Testis (tissue), 2 donors: ENCODE measurements at regions not wholly inside any gene's neighbourhood (a gene's known extent, or its start where the extent isn't known, plus 50 kb on each side); places are given as distances from the start of the nearest gene placed in this dataset.

ENCODE experiments used
- CTCF ChIP-seq, 3 experiments: fragments of 450-650 bp in 2 of 3; fragments of 200-600 bp in 1 of 3; sonication (generic) in 1 of 3; IDR thresholded peaks; one replicate each; pipeline ENCODE4 v1.5.1; 2016 to 2019; ENCODE audit warnings: antibody characterized with exemption in 3 of 3, mild to moderate bottlenecking in 2 of 3, moderate library complexity in 1 of 3
- POLR2A ChIP-seq: fragments of 450-650 bp; IDR thresholded peaks from one replicate; pipeline ENCODE4 v1.6.1; 2017; ENCODE audit warnings: antibody characterized with exemption, mild to moderate bottlenecking, moderate library complexity

GRCh38 chrX:124975456-124975855, 344.2 kb upstream of the TEX13C start:
- TF ChIP-seq POLR2A (no peak), CTCF (IDR thresholded peaks at IDR 0.05) (no peak)
